Astrocyte (in vitro differentiated cells and primary cell): ENCODE measurements at regions not wholly inside any gene's neighbourhood (a gene's known extent, or its start where the extent isn't known, plus 50 kb on each side); places are given as distances from the start of the nearest gene placed in this dataset.

Experiments used
- CTCF ChIP-seq: IDR thresholded peaks from 2 replicates; pipeline ENCODE4 v1.5.1; 2011; ENCODE audit warnings: low read depth, mild to moderate bottlenecking, inconsistent platforms, low read length, moderate library complexity; ENCODE audit not compliant: insufficient read depth
- EZH2 ChIP-seq: IDR thresholded peaks from 2 replicates; pipeline ENCODE4 v1.6.1; 2012; ENCODE audit warnings: mild to moderate bottlenecking, low read length, inconsistent platforms; ENCODE audit not compliant: insufficient read depth

- TF ChIP-seq CTCF (no peak), EZH2 (no peak)
Measured at GRCh38 chr6:81589465-81590313, 162.8 kb downstream of the TENT5A start.
